Colonic mucosa (tissue), 4 donors: ENCODE measurements at regions not wholly inside any gene's neighbourhood (a gene's known extent, or its start where the extent isn't known, plus 50 kb on each side); places are given as distances from the start of the nearest gene placed in this dataset.

Source experiments
- DNase-seq: peaks from one replicate; pipeline ENCODE4 v3.0.0-alpha.2; 2020
- H3K27ac ChIP-seq: fragments of 200-600 bp; one replicate; pipeline ENCODE4 v1.8.0; 2021
- H3K27me3 ChIP-seq: fragments of 200-600 bp; one replicate; pipeline ENCODE4 v1.8.0; 2021
- H3K36me3 ChIP-seq: fragments of 200-600 bp; one replicate; pipeline ENCODE4 v1.8.0; 2021
- H3K4me1 ChIP-seq: fragments of 200-600 bp; one replicate; pipeline ENCODE4 v1.8.0; 2021; ENCODE audit warnings: mild to moderate bottlenecking
- H3K4me3 ChIP-seq: fragments of 200-600 bp; one replicate; pipeline ENCODE4 v1.8.0; 2021
- H3K9ac ChIP-seq, 2 donors: one replicate each; pipeline ENCODE4 v1.7.0; 2013; ENCODE audit warnings: control low read depth in 2 of 2, low read depth in 2 of 2, low read length in 2 of 2
- H3K9me3 ChIP-seq: fragments of 200-600 bp; one replicate; pipeline ENCODE4 v1.8.0; 2021
- CTCF ChIP-seq: fragments of 200-600 bp; IDR thresholded peaks from one replicate; pipeline ENCODE4 v1.8.0; 2022; ENCODE audit warnings: antibody characterized with exemption, mild to moderate bottlenecking
- intact Hi-C: fragments of 100-400 bp; cut with DNase I; formaldehyde crosslinking; loops from one replicate; pipeline ENCODE4 v1.14.1; 2022
- donor health status: healthy.
- donor health status: DM: no; HTN: no; CAD: no.
- donor health status: DM: no; HTN: no; CAD: no.

- Histone ChIP-seq H3K4me1 (no peaks in the 10 kb centered on the region), H3K9ac (no peak overlapping the region), H3K4me3 (no peak overlapping the region), H3K36me3 (no peaks in the 10 kb centered on the region), H3K27me3 (no peaks in the 10 kb centered on the region), H3K27ac (no peak overlapping the region), H3K9me3 (no peaks in the 10 kb centered on the region)
- TF ChIP-seq CTCF = no peak
- no peak for DNase-seq
- intact Hi-C loops = loop anchor here (5.0 to 10.0 kb wide), 3 partner anchors 112 to 1418 kb away; no protein-coding TSS in a partner anchor
These were observed 173.6 kb upstream of the AKR1E2 start for GRCh38 chr10:4652111-4653010.

- Histone ChIP-seq H3K9ac (no peak overlapping the region), H3K4me3 (no peak overlapping the region), H3K9me3 (no peaks in the 10 kb centered on the region), H3K27me3 (no peaks in the 10 kb centered on the region), H3K36me3 (no peaks in the 10 kb centered on the region), H3K27ac (no peak overlapping the region), H3K4me1 (no peaks in the 10 kb centered on the region)
- DNase-seq = no peak
- intact Hi-C loops = loop anchor here (5.0 to 10.0 kb wide), 3 partner anchors 113 to 1417 kb away; no protein-coding TSS in a partner anchor
- TF ChIP-seq CTCF = no peak
These were observed 174.5 kb upstream of the AKR1E2 start for GRCh38 chr10:4651404-4652037.

- no peak for TF ChIP-seq CTCF
These were observed 175.4 kb upstream of the AKR1E2 start for GRCh38 chr10:4650582-4650981.

GRCh38 chr10:4649886-4650508 is 176.0 kb upstream of the AKR1E2 start:
- TF ChIP-seq CTCF = no peak
- intact Hi-C loops = loop anchor here (5.0 to 10.0 kb wide), 3 partner anchors 115 to 1415 kb away; no protein-coding TSS in a partner anchor
- H3K27ac ChIP-seq = no peak overlapping the region

More at GRCh38 chr10:4650582-4650981, 175.4 kb upstream of the AKR1E2 start:
- Histone ChIP-seq H3K9ac (no peak overlapping the region), H3K36me3 (no peaks in the 10 kb centered on the region), H3K9me3 (no peaks in the 10 kb centered on the region), H3K27me3 (no peaks in the 10 kb centered on the region), H3K27ac (no peak overlapping the region), H3K4me3 (no peak overlapping the region), H3K4me1 (no peaks in the 10 kb centered on the region)
- DNase-seq = no peak
- intact Hi-C loops = loop anchor here (5.0 to 10.0 kb wide), 3 partner anchors 114 to 1416 kb away; no protein-coding TSS in a partner anchor

GRCh38 chr10:4649471-4649870 is 176.5 kb upstream of the AKR1E2 start:
- H3K4me1 ChIP-seq = no peaks in the 10 kb centered on the region
- H3K27ac ChIP-seq = no peak overlapping the region
- DNase-seq = no peak
- no peak for TF ChIP-seq CTCF
- no peak overlapping the region for H3K4me3 ChIP-seq
- H3K36me3 ChIP-seq = no peaks in the 10 kb centered on the region
- no peak overlapping the region for H3K9ac ChIP-seq
- no peaks in the 10 kb centered on the region for H3K9me3 ChIP-seq
- H3K27me3 ChIP-seq = no peaks in the 10 kb centered on the region
- intact Hi-C loops = no loop called here

More at GRCh38 chr10:4649886-4650508, 176.0 kb upstream of the AKR1E2 start:
- Histone ChIP-seq H3K4me1 (no peaks in the 10 kb centered on the region), H3K36me3 (no peaks in the 10 kb centered on the region), H3K9ac (no peak overlapping the region), H3K9me3 (no peaks in the 10 kb centered on the region), H3K27me3 (no peaks in the 10 kb centered on the region), H3K4me3 (no peak overlapping the region)
- no peak for DNase-seq
